Upper lobe of left lung (tissue), 6 donors: ENCODE measurements at regions not wholly inside any gene's neighbourhood (a gene's known extent, or its start where the extent isn't known, plus 50 kb on each side); places are given as distances from the start of the nearest gene placed in this dataset.

Source experiments
- ATAC-seq, 2 donors: fragments of 200-7000 bp; cut with Tn5 transposase; one replicate each; pipeline ENCODE4 v1.9.1; 2022; ENCODE audit warnings: mild to moderate bottlenecking in 2 of 2, moderate library complexity in 2 of 2; ENCODE audit not compliant: low FRiP score in 2 of 2
- DNase-seq, 2 donors: peaks; one replicate each; pipeline ENCODE4 v3.0.0-alpha.2; 2019 to 2020
- H3K27ac ChIP-seq, 4 donors: fragments of 200-600 bp; sonication (generic); one replicate each; pipeline ENCODE4 v1.5.1; 2016 to 2019
- H3K27me3 ChIP-seq, 4 donors: fragments of 200-600 bp; sonication (generic); one replicate each; pipeline ENCODE4 v1.5.1; 2017 to 2019
- H3K36me3 ChIP-seq, 4 donors: fragments of 200-600 bp; sonication (generic); one replicate each; pipeline ENCODE4 v1.5.1; 2016 to 2019
- H3K4me1 ChIP-seq, 4 donors: fragments of 200-600 bp; sonication (generic); one replicate each; pipeline ENCODE4 v1.5.1; 2018 to 2019
- H3K4me3 ChIP-seq, 4 donors: fragments of 200-600 bp; sonication (generic); one replicate each; pipeline ENCODE4 v1.5.1; 2017 to 2019; ENCODE audit warnings: mild to moderate bottlenecking in 2 of 4, moderate library complexity in 1 of 4
- H3K9me3 ChIP-seq, 4 donors: fragments of 200-600 bp; sonication (generic); one replicate each; pipeline ENCODE4 v1.5.1; 2018 to 2019
- CTCF ChIP-seq, 6 experiments: fragments of 450-650 bp in 4 of 6; fragments of 200-600 bp in 2 of 6; sonication (generic) in 2 of 6; IDR thresholded peaks; one replicate each; pipeline ENCODE4 v1.5.1; 2016 to 2019; ENCODE audit warnings: antibody characterized with exemption in 6 of 6
- EP300 ChIP-seq, 4 donors: sonication (generic); formaldehyde crosslinking; IDR thresholded peaks; one replicate each; pipeline ENCODE4 v1.5.1; 2017; ENCODE audit warnings: antibody characterized with exemption in 4 of 4, control low read depth in 2 of 4
- POLR2A ChIP-seq, 4 donors: fragments of 450-650 bp; IDR thresholded peaks; one replicate each; pipeline ENCODE4 v1.5.1; 2016 to 2017; ENCODE audit warnings: antibody characterized with exemption in 4 of 4, mild to moderate bottlenecking in 2 of 4
- POLR2AphosphoS5 ChIP-seq, 2 donors: sonication (generic); formaldehyde crosslinking; IDR thresholded peaks; one replicate each; pipeline ENCODE4 v1.5.1; 2017; ENCODE audit warnings: antibody characterized with exemption in 2 of 2
- WGBS, 2 donors: methylation state at CpG; one replicate each; pipeline ENCODE4 v1.1.5; 2017 to 2018; 5-methylcytosine and 5-hydroxymethylcytosine counted together
- donor health status: DM: no; HTN: no; CAD: no; lungs with moderate emphysema.
- donor health status: DM: no; HTN: yes; CAD: no; lungs with severe emphysema.

- no peak overlapping the region for H3K27ac ChIP-seq
- H3K9me3 ChIP-seq: no peaks in the 10 kb centered on the region
- no peak for TF ChIP-seq POLR2AphosphoS5 (IDR thresholded peaks at IDR 0.05)
- peak in 5 of 6 experiments; percentile 49 to 63 (median 54) for TF ChIP-seq CTCF (IDR thresholded peaks at IDR 0.05)
- peak in 1 of 2 donors; percentile 72 for ATAC-seq
- 14 to 15% methylated on average over 6 of the region's 6 CpGs for WGBS, 2 donors
- no peak overlapping the region for H3K4me3 ChIP-seq
- no peaks in the 10 kb centered on the region for H3K4me1 ChIP-seq
- no peaks in the 10 kb centered on the region for H3K36me3 ChIP-seq
- DNase-seq: peak in 1 of 2 donors; percentile 44
- H3K27me3 ChIP-seq: no peaks in the 10 kb centered on the region
Observed at GRCh38 chr6:119742188-119742803, 392.7 kb upstream of the MAN1A1 start.

GRCh38 chr6:119739769-119740168, 390.2 kb upstream of the MAN1A1 start:
- TF ChIP-seq POLR2A (IDR thresholded peaks at IDR 0.05) (no peak), CTCF (IDR thresholded peaks at IDR 0.05) (no peak), POLR2AphosphoS5 (IDR thresholded peaks at IDR 0.05) (no peak), EP300 (IDR thresholded peaks at IDR 0.05) (no peak)
- DNase-seq (no peak), ATAC-seq (no peak)
- H3K4me1 ChIP-seq: no peaks in the 10 kb centered on the region
- no peak overlapping the region for H3K4me3 ChIP-seq
- no peaks in the 10 kb centered on the region for H3K27me3 ChIP-seq
- no peaks in the 10 kb centered on the region for H3K9me3 ChIP-seq
- WGBS, 2 donors: 84 to 91% methylated on average over 4 of the region's 4 CpGs
- H3K36me3 ChIP-seq: no peaks in the 10 kb centered on the region
- H3K27ac ChIP-seq: no peak overlapping the region

GRCh38 chr6:119738425-119738824, 388.9 kb upstream of the MAN1A1 start:
- H3K4me1 ChIP-seq: no peaks in the 10 kb centered on the region
- ATAC-seq (no peak), DNase-seq (no peak)
- H3K27ac ChIP-seq: no peak overlapping the region
- no peak overlapping the region for H3K4me3 ChIP-seq
- TF ChIP-seq POLR2A (IDR thresholded peaks at IDR 0.05) (no peak), POLR2AphosphoS5 (IDR thresholded peaks at IDR 0.05) (no peak), CTCF (IDR thresholded peaks at IDR 0.05) (no peak), EP300 (IDR thresholded peaks at IDR 0.05) (no peak)
- H3K36me3 ChIP-seq: no peaks in the 10 kb centered on the region
- WGBS, 2 donors: 60 to 70% methylated on average over 1 of the region's 1 CpG
- H3K27me3 ChIP-seq: no peaks in the 10 kb centered on the region
- H3K9me3 ChIP-seq: no peaks in the 10 kb centered on the region

- H3K9me3 ChIP-seq: no peaks in the 10 kb centered on the region
- H3K4me1 ChIP-seq: no peaks in the 10 kb centered on the region
- H3K27me3 ChIP-seq: no peaks in the 10 kb centered on the region
- no peak overlapping the region for H3K27ac ChIP-seq
- no peak overlapping the region for H3K4me3 ChIP-seq
- no peaks in the 10 kb centered on the region for H3K36me3 ChIP-seq
- ATAC-seq: no peak
- DNase-seq: no peak
- WGBS, 2 donors: 44 to 45% methylated on average over 4 of the region's 4 CpGs
- TF ChIP-seq POLR2AphosphoS5 (IDR thresholded peaks at IDR 0.05) (no peak), CTCF (IDR thresholded peaks at IDR 0.05) (no peak), POLR2A (IDR thresholded peaks at IDR 0.05) (no peak), EP300 (IDR thresholded peaks at IDR 0.05) (no peak)
Observed at GRCh38 chr6:119736296-119737021, 386.9 kb upstream of the MAN1A1 start.

- H3K27me3 ChIP-seq: no peaks in the 10 kb centered on the region
- no peak for ATAC-seq
- no peaks in the 10 kb centered on the region for H3K4me1 ChIP-seq
- DNase-seq: no peak
- no peak overlapping the region for H3K4me3 ChIP-seq
- H3K9me3 ChIP-seq: no peaks in the 10 kb centered on the region
- WGBS, 2 donors: 72 to 87% methylated on average over 4 of the region's 4 CpGs
- H3K36me3 ChIP-seq: no peaks in the 10 kb centered on the region
- H3K27ac ChIP-seq: no peak overlapping the region
- TF ChIP-seq CTCF (IDR thresholded peaks at IDR 0.05) (no peak), EP300 (IDR thresholded peaks at IDR 0.05) (no peak), POLR2A (IDR thresholded peaks at IDR 0.05) (no peak), POLR2AphosphoS5 (IDR thresholded peaks at IDR 0.05) (no peak)
Observed at GRCh38 chr6:119735530-119735929, 386.0 kb upstream of the MAN1A1 start.
